ENCODE measurements at regions not wholly inside any gene's neighbourhood (a gene's known extent, or its start where the extent isn't known, plus 50 kb on each side); places are given as distances from the start of the nearest gene placed in this dataset.

GRCh38 chr4:104973708-104974107, 173.0 kb upstream of the TET2 start:
- Histone ChIP-seq H3K27me3 (ENCODE audit: insufficient read depth, low read depth) (no peaks in the 10 kb centered on the region), H3K79me2 (ENCODE audit: insufficient read depth, low read depth) (no peaks in the 10 kb centered on the region), H3K27ac (no peak overlapping the region), H3K4me3 (IDR thresholded peaks at IDR 0.05; ENCODE audit: insufficient read depth, low read depth, low read length) (no peak overlapping the region), H3K4me1 (ENCODE audit: low read depth, poor library complexity, severe bottlenecking) (no peaks in the 10 kb centered on the region), H3K36me3 (ENCODE audit: insufficient read depth) (no peaks in the 10 kb centered on the region), H3K4me2 (no peak overlapping the region), H3K9ac (no peak overlapping the region), H2AFZ (ENCODE audit: low read depth) (no peak overlapping the region), H4K20me1 (ENCODE audit: insufficient read depth) (no peaks in the 10 kb centered on the region)
- no peak for TF ChIP-seq CTCF (conservative IDR thresholded peaks at IDR 0.05; ENCODE audit: low read depth, low read length)

GRCh38 chr4:104975617-104976016, 171.1 kb upstream of the TET2 start:
- Histone ChIP-seq H2AFZ (ENCODE audit: low read depth) (no peak overlapping the region), H3K27me3 (ENCODE audit: insufficient read depth, low read depth) (no peaks in the 10 kb centered on the region), H3K9ac (no peak overlapping the region), H4K20me1 (ENCODE audit: insufficient read depth) (no peaks in the 10 kb centered on the region), H3K4me1 (ENCODE audit: low read depth, poor library complexity, severe bottlenecking) (no peaks in the 10 kb centered on the region), H3K4me3 (IDR thresholded peaks at IDR 0.05; ENCODE audit: insufficient read depth, low read depth, low read length) (no peak overlapping the region), H3K4me2 (no peak overlapping the region), H3K27ac (no peak overlapping the region), H3K79me2 (ENCODE audit: insufficient read depth, low read depth) (no peaks in the 10 kb centered on the region), H3K36me3 (ENCODE audit: insufficient read depth) (no peaks in the 10 kb centered on the region)
- no peak for TF ChIP-seq CTCF (conservative IDR thresholded peaks at IDR 0.05; ENCODE audit: low read depth, low read length)

GRCh38 chr4:104976262-104976661, 170.4 kb upstream of the TET2 start:
- H3K4me3 ChIP-seq (IDR thresholded peaks at IDR 0.05; ENCODE audit: insufficient read depth, low read depth, low read length), result no peak overlapping the region

GRCh38 chr4:104979083-104979760, 167.5 kb upstream of the TET2 start:
- H3K36me3 ChIP-seq (ENCODE audit: insufficient read depth), result no peaks in the 10 kb centered on the region
- no peaks in the 10 kb centered on the region for H3K27me3 ChIP-seq (ENCODE audit: insufficient read depth, low read depth)
- no peak overlapping the region for H3K9ac ChIP-seq
- H4K20me1 ChIP-seq (ENCODE audit: insufficient read depth), result no peaks in the 10 kb centered on the region
- H3K4me3 ChIP-seq (IDR thresholded peaks at IDR 0.05; ENCODE audit: insufficient read depth, low read depth, low read length), result no peak overlapping the region
- H3K27ac ChIP-seq, result no peak overlapping the region
- H2AFZ ChIP-seq (ENCODE audit: low read depth), result no peak overlapping the region
- H3K79me2 ChIP-seq (ENCODE audit: insufficient read depth, low read depth), result no peaks in the 10 kb centered on the region
- no peak overlapping the region for H3K4me2 ChIP-seq
- no peaks in the 10 kb centered on the region for H3K4me1 ChIP-seq (ENCODE audit: low read depth, poor library complexity, severe bottlenecking)
- TF ChIP-seq CTCF (conservative IDR thresholded peaks at IDR 0.05; ENCODE audit: low read depth, low read length), result no peak

More at GRCh38 chr4:104976262-104976661, 170.4 kb upstream of the TET2 start:
- H3K27ac ChIP-seq, result no peak overlapping the region
- no peaks in the 10 kb centered on the region for H3K27me3 ChIP-seq (ENCODE audit: insufficient read depth, low read depth)
- H2AFZ ChIP-seq (ENCODE audit: low read depth), result no peak overlapping the region
- H3K4me1 ChIP-seq (ENCODE audit: low read depth, poor library complexity, severe bottlenecking), result no peaks in the 10 kb centered on the region
- no peaks in the 10 kb centered on the region for H4K20me1 ChIP-seq (ENCODE audit: insufficient read depth)
- no peak overlapping the region for H3K4me2 ChIP-seq
- H3K36me3 ChIP-seq (ENCODE audit: insufficient read depth), result no peaks in the 10 kb centered on the region
- TF ChIP-seq CTCF (conservative IDR thresholded peaks at IDR 0.05; ENCODE audit: low read depth, low read length), result no peak
- no peak overlapping the region for H3K9ac ChIP-seq
- no peaks in the 10 kb centered on the region for H3K79me2 ChIP-seq (ENCODE audit: insufficient read depth, low read depth)

Measured in KMS-11 (cell line).